ENCODE measurements at regions not wholly inside any gene's neighbourhood (a gene's known extent, or its start where the extent isn't known, plus 50 kb on each side); places are given as distances from the start of the nearest gene placed in this dataset.
A peak's percentile ranks its signal among the peaks of the same experiment; 100 is the strongest.
"Not testable (repeated sequence)": the region's sequence is repeated elsewhere in the genome, so short reads cannot be mapped to it uniquely, and the experiment has no call there.

DNA sequence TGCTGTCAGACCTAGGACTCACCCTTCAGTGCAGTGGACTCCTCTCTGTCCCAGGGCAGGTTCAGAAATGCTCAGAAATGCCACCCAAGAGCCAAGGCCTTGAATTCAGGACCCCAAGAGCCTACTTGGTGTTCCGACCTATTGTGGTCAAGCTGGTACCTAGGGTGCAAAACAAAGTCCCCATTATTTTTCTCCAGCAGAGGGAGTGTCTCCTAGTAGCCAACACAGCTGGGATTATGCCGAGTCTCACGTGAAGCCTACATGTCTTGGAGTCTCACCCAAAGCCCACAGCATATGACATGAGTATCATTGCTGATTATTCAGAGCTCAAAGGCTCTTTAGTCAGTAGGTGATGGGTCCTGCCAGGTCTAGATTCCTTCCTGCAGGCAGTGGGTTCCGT lies 671.1 kb upstream of the SPRY2 start:
- H3K4me3 ChIP-seq = no peak overlapping the region

DNA sequence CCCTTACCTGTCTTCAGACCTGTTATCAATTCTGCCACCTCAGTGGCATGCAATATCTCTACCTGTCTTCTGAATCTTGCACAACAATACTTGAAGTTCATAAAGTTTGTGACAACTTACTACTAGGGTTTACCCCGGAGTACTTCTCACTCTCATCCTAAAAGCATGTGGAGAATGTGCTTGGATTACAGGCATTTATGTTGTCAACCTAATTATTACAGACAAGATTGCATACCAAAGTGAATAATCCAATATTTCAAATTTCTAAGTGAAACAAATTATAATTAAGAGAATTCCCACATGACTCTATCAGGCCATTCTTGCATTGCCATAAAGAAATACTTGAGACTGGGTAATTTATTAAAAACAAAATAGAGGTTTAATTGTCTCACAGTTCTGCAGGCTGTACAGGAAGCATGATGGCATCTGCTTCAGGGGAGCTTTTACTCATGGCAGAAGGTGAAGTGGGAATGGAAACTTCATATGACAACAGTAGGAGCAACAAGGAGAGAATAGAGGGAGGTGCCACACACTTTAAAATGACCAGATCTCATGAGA lies 661.0 kb upstream of the SPRY2 start:
- DNase-seq (ENCODE audit: low read depth in 1 of 2, low spot score in 2 of 2) = no peak
- Histone ChIP-seq H3K9me3 (replicated peaks) (peaks cover 9% of the 10 kb centered on the region; the same call in 1 of the 2 replicates), H3K27ac (no peak overlapping the region), H3K36me3 (no peaks in the 10 kb centered on the region), H3K4me3 (no peak overlapping the region), H3K27me3 (replicated peaks) (no peaks in the 10 kb centered on the region), H3K4me1 (replicated peaks) (no peaks in the 10 kb centered on the region)

More for the DNA sequence above, 671.1 kb upstream of the SPRY2 start:
- Histone ChIP-seq H3K9me3 (replicated peaks) (no peaks in the 10 kb centered on the region), H3K27ac (no peak overlapping the region), H3K4me1 (replicated peaks) (no peaks in the 10 kb centered on the region), H3K27me3 (replicated peaks) (no peaks in the 10 kb centered on the region; the same call in 1 of the 2 replicates), H3K36me3 (no peaks in the 10 kb centered on the region)
- DNase-seq (ENCODE audit: low read depth in 1 of 2, low spot score in 2 of 2) = no peak

DNA sequence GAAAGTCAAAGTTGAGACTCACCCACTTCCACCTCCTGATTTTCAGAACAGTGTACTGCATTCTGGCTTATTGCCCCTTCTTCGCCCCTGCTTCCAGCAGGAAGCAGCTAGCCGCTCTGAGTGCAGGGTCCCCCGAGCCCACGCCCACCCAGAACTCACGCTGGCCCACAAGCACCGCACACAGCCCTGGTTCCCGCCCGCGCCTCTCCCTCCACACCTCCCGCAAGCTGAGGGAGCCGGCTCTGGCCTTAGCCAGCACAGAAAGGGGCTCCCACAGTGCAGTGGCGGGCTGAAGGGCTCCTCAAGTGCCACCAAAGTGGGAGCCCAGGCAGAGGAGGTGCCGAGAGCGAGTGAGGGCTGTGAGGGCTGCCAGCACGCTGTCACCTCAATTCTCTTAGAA lies 657.7 kb upstream of the SPRY2 start:
- not testable (repeated sequence) for H3K4me1 ChIP-seq (replicated peaks); H3K9me3 ChIP-seq (replicated peaks); H3K27ac ChIP-seq; H3K36me3 ChIP-seq; DNase-seq (ENCODE audit: low read depth in 1 of 2, low spot score in 2 of 2); H3K4me3 ChIP-seq; H3K27me3 ChIP-seq (replicated peaks)

DNA sequence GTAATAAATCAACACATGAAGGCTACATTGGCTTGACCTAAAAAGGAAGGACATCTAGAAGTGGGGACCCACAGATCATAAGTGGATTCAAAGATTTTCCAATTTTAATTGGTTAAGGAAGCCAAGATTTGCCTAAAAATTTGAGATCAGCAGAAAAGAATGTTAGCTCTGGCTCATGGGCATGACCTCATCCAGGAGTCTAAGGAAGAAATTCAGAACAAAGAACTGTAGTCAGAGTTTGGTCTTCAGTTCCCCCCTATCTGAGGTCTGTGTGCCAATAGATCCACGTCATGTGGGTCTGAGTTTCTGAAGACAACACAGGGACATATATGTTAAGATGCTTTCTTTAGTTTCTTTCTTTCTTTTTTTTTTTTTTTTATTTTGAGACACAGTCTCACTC lies 648.8 kb upstream of the SPRY2 start:
- peaks cover 2% of the 10 kb centered on the region; the same call in 1 of the 2 replicates for H3K9me3 ChIP-seq (replicated peaks)
- no peak overlapping the region for H3K27ac ChIP-seq
- no peaks in the 10 kb centered on the region for H3K4me1 ChIP-seq (replicated peaks)
- H3K4me3 ChIP-seq = no peak overlapping the region
- no peaks in the 10 kb centered on the region for H3K27me3 ChIP-seq (replicated peaks)
- H3K36me3 ChIP-seq = no peaks in the 10 kb centered on the region
- no peak for DNase-seq (ENCODE audit: low read depth in 1 of 2, low spot score in 2 of 2)

DNA sequence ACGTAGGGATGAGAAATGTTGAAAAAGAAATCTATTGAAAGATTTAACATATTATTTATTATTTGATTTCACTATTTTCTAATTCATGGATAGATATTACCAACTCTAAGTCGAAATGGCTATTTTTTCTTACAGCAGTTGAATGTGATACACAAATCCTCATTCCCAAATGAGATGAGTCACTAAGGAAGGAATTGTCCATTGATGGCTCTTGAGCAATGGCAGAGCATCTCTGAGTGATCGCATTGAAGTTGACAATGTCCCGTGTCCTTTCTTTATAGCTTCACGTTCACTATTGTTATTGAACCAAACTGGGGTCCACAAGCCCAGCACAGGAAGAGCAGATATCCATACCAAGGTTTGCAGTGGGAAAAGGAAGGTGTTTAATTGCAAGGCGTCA lies 648.3 kb upstream of the SPRY2 start:
- no peak for DNase-seq (ENCODE audit: low read depth in 1 of 2, low spot score in 2 of 2)
- Histone ChIP-seq H3K27ac (no peak overlapping the region), H3K4me1 (replicated peaks) (no peaks in the 10 kb centered on the region), H3K9me3 (replicated peaks) (peaks cover 2% of the 10 kb centered on the region; the same call in 1 of the 2 replicates), H3K4me3 (no peak overlapping the region), H3K36me3 (no peaks in the 10 kb centered on the region), H3K27me3 (replicated peaks) (no peaks in the 10 kb centered on the region)

DNA sequence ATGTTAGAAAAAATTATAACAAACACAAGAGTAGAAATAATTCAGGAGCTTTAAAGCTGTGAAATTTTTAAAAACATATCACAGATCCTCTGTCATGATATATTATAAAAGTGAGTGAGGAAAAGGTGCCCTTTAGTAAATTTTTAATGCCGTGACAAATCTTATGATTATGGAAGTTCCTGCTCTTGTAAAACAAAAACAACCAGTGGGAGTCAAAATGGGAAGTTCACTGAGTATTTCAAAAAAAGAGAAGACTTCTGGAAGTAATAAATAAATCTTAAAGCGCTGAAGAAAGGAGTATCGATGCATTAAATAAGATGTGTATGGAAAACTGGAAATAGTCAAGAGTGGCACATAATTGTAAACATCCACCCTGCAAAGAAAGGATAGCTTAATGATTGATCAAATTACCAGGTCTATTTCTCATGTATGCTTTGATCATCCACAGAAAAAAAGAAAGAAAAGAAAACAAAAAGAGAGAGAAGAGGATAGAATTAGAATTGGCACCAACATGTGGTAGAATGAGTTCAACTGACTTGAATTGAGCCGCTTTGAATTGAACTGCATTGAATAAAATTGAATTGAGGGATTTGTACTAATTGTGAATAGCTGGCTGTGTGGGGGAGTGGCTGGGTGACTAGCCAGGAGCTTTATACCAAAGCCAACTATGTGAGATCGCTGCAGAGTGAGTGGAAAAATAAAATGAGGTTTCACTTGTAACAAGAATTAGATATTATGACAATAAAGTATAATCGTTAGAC lies 647.6 kb upstream of the SPRY2 start:
- Histone ChIP-seq H3K4me3 (no peak overlapping the region), H3K4me1 (replicated peaks) (no peaks in the 10 kb centered on the region), H3K36me3 (no peaks in the 10 kb centered on the region), H3K9me3 (replicated peaks) (peaks cover 2% of the 10 kb centered on the region; the same call in 1 of the 2 replicates), H3K27me3 (replicated peaks) (no peaks in the 10 kb centered on the region), H3K27ac (no peak overlapping the region)
- no peak for DNase-seq (ENCODE audit: low read depth in 1 of 2, low spot score in 2 of 2)

DNA sequence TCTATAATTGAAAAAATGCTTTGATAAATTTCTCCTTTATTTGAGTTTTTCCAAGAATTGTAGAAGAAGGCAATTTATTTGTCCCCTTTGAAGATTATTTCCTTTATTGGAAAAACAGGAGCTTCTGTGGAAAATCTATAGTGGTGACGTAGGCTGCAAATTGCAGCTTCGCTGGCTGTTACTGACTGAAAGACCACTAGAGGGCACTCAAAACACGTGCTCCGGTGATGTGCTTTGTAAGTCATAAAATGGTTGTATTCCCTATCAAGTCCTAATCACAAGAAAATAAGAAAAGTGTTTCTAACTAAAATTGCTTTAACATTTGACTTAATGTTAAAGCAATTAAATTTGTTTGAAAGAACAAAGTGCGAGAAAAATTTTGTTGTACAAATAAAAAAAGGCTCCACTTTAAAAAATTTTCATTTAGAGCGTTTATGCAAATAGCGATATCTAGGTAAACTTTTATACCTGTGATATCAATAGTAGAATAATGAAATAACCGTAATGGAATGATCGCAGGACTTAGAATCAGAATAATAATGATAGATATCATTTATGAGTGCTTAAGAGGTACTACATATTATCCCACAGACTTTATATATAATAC lies 638.2 kb upstream of the SPRY2 start:
- Histone ChIP-seq H3K27me3 (replicated peaks) (no peaks in the 10 kb centered on the region), H3K4me1 (replicated peaks) (no peaks in the 10 kb centered on the region), H3K9me3 (replicated peaks) (no peaks in the 10 kb centered on the region), H3K36me3 (no peaks in the 10 kb centered on the region), H3K4me3 (no peak overlapping the region), H3K27ac (no peak overlapping the region)
- DNase-seq (ENCODE audit: low read depth in 1 of 2, low spot score in 2 of 2) = peak; percentile 70 to 79

DNA sequence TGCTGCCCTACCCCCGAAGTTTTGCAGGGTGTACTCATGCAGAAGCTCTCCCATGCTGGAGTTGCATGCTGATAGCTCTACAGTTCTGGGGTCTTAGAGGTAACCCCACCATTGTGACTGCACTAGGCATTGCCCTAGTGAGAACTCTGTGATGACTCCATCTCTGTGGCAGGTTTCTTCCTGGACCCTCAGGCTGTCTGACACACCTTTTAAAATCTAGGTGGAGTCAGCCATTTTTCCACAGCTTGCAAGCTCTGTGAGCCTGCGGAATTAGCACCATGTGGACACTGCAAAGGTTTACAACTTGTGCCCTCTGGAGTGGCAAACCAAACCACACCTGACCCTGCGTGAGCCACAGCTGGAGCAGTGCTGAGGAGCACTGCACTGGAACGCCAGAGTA lies 636.2 kb upstream of the SPRY2 start:
- no peak overlapping the region for H3K4me3 ChIP-seq
- no peaks in the 10 kb centered on the region for H3K9me3 ChIP-seq (replicated peaks)

DNA sequence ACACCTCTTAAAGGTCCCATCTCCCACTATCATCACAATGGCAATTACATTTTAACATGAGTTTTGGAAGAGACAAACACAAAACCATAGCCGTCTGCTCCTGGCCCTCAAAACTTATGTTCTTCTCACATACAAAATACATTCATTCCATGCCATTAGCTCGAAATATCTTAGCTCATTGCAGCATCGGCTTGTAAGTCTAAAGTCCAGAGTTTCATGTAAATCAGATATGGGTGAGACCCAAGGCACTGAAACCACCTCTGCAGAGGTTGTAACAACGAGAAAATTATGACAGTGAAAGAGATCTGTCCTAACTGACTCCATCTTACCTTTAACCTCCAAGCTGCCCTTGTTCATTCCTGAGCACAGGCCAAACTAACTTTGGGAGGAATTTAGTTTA lies 635.0 kb upstream of the SPRY2 start:
- Histone ChIP-seq H3K4me3 (no peak overlapping the region), H3K36me3 (no peaks in the 10 kb centered on the region), H3K4me1 (replicated peaks) (no peaks in the 10 kb centered on the region), H3K27ac (no peak overlapping the region), H3K27me3 (replicated peaks) (no peaks in the 10 kb centered on the region), H3K9me3 (replicated peaks) (no peaks in the 10 kb centered on the region)
- no peak for DNase-seq (ENCODE audit: low read depth in 1 of 2, low spot score in 2 of 2)

More for the DNA sequence above, 636.2 kb upstream of the SPRY2 start:
- H3K36me3 ChIP-seq = no peaks in the 10 kb centered on the region
- H3K27me3 ChIP-seq (replicated peaks) = no peaks in the 10 kb centered on the region
- H3K4me1 ChIP-seq (replicated peaks) = no peaks in the 10 kb centered on the region
- no peak overlapping the region for H3K27ac ChIP-seq
- DNase-seq (ENCODE audit: low read depth in 1 of 2, low spot score in 2 of 2) = no peak

DNA sequence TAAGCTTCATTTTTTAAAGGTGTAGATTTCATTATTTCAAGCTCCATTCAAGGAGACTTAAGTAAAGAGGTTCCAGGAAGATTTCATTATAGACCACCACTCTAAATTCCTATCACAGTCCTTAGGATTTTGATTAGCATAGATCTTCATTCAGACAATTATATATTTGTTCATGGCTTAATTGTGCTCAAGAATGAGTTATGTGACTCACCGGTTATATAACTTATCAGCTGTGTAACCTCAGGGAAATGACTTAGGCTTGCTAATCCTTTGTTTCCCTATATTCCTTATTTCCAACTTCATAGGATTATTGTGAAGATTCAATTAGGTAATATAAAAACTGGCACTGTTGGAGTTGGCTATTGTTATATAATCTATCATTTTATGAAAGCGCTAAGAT lies 632.8 kb upstream of the SPRY2 start:
- no peaks in the 10 kb centered on the region for H3K36me3 ChIP-seq
- no peaks in the 10 kb centered on the region for H3K27me3 ChIP-seq (replicated peaks)
- H3K27ac ChIP-seq = no peak overlapping the region
- no peaks in the 10 kb centered on the region for H3K9me3 ChIP-seq (replicated peaks)
- no peak for DNase-seq (ENCODE audit: low read depth in 1 of 2, low spot score in 2 of 2)
- H3K4me3 ChIP-seq = no peak overlapping the region
- H3K4me1 ChIP-seq (replicated peaks) = no peaks in the 10 kb centered on the region

DNA sequence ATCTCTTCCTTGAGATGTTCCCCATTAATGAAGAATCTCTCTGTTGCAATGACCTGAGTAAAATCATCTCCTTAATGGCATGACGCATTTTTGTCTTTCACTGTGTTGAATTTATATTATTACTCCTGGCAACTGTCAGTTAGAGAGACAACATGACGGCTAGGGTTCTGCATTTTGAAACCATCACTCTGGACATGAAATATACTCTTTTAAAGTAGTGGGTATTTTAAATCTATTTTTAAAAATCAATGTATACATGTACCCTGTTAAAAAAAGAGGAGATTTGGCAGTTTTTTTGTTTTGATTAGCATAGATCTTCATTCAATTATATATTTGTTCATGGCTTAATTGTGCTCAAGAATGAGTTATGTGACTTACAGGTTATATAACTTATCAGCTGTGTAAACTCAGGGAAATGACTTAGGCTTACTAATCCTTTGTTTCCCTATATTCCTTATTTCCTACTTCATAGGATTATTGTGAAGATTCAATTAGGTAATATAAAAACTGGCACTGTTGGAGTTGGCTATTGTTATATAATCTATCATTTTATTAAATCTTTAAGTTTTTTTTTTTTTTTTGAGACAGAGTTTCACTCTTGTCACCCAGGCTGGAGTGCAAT lies 632.0 kb upstream of the SPRY2 start:
- Histone ChIP-seq H3K9me3 (replicated peaks) (no peaks in the 10 kb centered on the region), H3K4me3 (no peak overlapping the region)
- no peak for DNase-seq (ENCODE audit: low read depth in 1 of 2, low spot score in 2 of 2)

DNA sequence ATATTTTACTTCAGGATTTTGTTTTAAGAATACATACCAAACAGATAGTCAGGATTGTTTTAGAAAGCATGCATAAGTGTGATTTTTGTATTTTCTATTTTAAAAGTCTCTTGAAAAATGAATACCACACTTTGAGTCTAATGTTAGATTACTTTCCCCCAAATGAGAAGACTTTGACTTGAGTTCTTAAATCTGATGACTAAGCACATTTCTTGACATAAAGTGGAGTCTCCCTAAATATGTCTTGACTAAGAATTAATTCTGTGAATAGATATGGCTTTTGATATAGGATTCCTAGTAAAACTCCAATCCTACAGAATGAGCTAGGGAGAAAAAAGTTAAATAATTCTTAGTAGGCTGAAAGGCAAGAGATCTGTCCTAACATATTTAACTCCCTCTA lies 624.2 kb upstream of the SPRY2 start:
- no peak overlapping the region for H3K27ac ChIP-seq
- no peak for DNase-seq (ENCODE audit: low read depth in 1 of 2, low spot score in 2 of 2)
- H3K4me3 ChIP-seq = no peak overlapping the region
- H3K36me3 ChIP-seq = no peaks in the 10 kb centered on the region
- H3K27me3 ChIP-seq (replicated peaks) = no peaks in the 10 kb centered on the region
- no peaks in the 10 kb centered on the region for H3K4me1 ChIP-seq (replicated peaks)
- H3K9me3 ChIP-seq (replicated peaks) = no peaks in the 10 kb centered on the region

More for the DNA sequence above, 632.0 kb upstream of the SPRY2 start:
- Histone ChIP-seq H3K4me1 (replicated peaks) (no peaks in the 10 kb centered on the region), H3K36me3 (no peaks in the 10 kb centered on the region), H3K27me3 (replicated peaks) (no peaks in the 10 kb centered on the region), H3K27ac (no peak overlapping the region)

DNA sequence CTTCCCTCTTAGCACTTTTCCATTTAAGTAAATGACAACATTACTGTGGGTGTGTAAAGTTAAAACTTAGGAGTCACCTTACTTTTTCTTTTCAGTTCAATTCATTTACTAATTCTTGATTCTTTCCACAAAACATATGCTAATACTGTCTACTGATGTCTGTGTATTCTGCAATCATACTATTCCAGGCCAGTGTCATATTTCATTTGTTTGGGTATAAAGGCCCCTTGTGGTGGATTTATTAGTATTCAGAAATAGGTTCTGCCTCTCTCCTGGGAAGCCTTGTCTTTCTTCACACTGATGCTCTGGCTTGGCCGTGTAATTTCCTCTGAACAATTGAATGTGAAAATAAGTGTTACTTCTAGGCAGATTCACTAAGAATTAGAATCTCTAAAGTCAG lies 621.9 kb upstream of the SPRY2 start:
- Histone ChIP-seq H3K4me1 (replicated peaks) (no peaks in the 10 kb centered on the region), H3K27ac (no peak overlapping the region), H3K4me3 (no peak overlapping the region), H3K36me3 (no peaks in the 10 kb centered on the region), H3K9me3 (replicated peaks) (no peaks in the 10 kb centered on the region), H3K27me3 (replicated peaks) (no peaks in the 10 kb centered on the region)
- no peak for DNase-seq (ENCODE audit: low read depth in 1 of 2, low spot score in 2 of 2)

DNA sequence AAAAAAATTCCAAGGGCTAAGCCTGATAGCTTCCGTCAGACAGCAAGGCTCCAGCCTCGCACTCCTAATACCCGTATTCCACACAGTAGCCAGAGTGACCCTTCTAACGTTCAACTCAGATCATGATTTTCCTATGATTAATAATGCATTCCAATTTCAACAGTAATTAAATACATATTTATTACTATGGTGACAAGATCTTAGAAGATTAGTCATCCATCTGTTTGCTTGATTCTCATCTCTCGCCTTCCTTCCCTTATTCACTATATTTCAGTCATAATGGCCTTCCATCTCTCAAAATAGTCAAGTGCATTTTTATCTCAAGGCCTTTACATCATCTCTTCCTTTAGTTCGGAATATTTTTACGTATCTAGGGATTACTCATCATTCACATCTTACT lies 621.2 kb upstream of the SPRY2 start:
- no peaks in the 10 kb centered on the region for H3K4me1 ChIP-seq (replicated peaks)
- no peaks in the 10 kb centered on the region for H3K36me3 ChIP-seq
- H3K9me3 ChIP-seq (replicated peaks) = no peaks in the 10 kb centered on the region
- no peak overlapping the region for H3K4me3 ChIP-seq
- H3K27ac ChIP-seq = no peak overlapping the region
- no peaks in the 10 kb centered on the region for H3K27me3 ChIP-seq (replicated peaks)
- no peak for DNase-seq (ENCODE audit: low read depth in 1 of 2, low spot score in 2 of 2)
